Mesendoderm (in vitro differentiated cells): ENCODE measurements at regions not wholly inside any gene's neighbourhood (a gene's known extent, or its start where the extent isn't known, plus 50 kb on each side); places are given as distances from the start of the nearest gene placed in this dataset.

ENCODE experiments used
- DNase-seq: peaks from one replicate; pipeline ENCODE4 v3.0.0; 2013
- H2AK5ac ChIP-seq: 2 replicates; pipeline ENCODE4 v1.6.1; 2013; ENCODE audit warnings: low read length, inconsistent platforms
- H2BK120ac ChIP-seq: 2 replicates; pipeline ENCODE4 v1.6.1; 2013; ENCODE audit warnings: low read depth, mild to moderate bottlenecking, low read length, moderate library complexity, mixed read lengths
- H2BK15ac ChIP-seq: replicated peaks from 2 replicates; pipeline ENCODE4 v1.6.1; 2013; ENCODE audit warnings: low read depth, mild to moderate bottlenecking, moderate library complexity
- H2BK5ac ChIP-seq: 2 replicates; pipeline ENCODE4 v1.6.1; 2013; ENCODE audit warnings: low read length, inconsistent platforms
- H3K18ac ChIP-seq: 2 replicates; pipeline ENCODE4 v1.6.1; 2013; ENCODE audit warnings: mild to moderate bottlenecking, low read length, mixed read lengths
- H3K23ac ChIP-seq: one replicate; pipeline ENCODE4 v1.6.1; 2013; ENCODE audit warnings: low read length
- H3K27ac ChIP-seq: 2 replicates; pipeline ENCODE4 v1.5.1; 2013; ENCODE audit warnings: low read depth, mild to moderate bottlenecking, inconsistent platforms, low read length, moderate library complexity
- H3K27me3 ChIP-seq: 2 replicates; pipeline ENCODE4 v1.6.1; 2013; ENCODE audit warnings: low read length, control low read depth, mild to moderate bottlenecking, inconsistent platforms; ENCODE audit not compliant: insufficient read depth, poor library complexity
- H3K36me3 ChIP-seq: 2 replicates; pipeline ENCODE4 v1.6.1; 2013; ENCODE audit warnings: low read length, inconsistent platforms; ENCODE audit not compliant: control insufficient read depth, insufficient read depth
- H3K4ac ChIP-seq: one replicate; pipeline ENCODE4 v1.6.1; 2013; ENCODE audit warnings: low read depth, mild to moderate bottlenecking, low read length, moderate library complexity
- H3K4me1 ChIP-seq: 2 replicates; pipeline ENCODE4 v1.6.1; 2013; ENCODE audit warnings: low read depth, low read length, inconsistent platforms; ENCODE audit not compliant: control insufficient read depth
- H3K4me2 ChIP-seq: 2 replicates; pipeline ENCODE4 v1.6.1; 2013; ENCODE audit warnings: low read length
- H3K4me3 ChIP-seq: 2 replicates; pipeline ENCODE4 v1.5.1; 2013; ENCODE audit warnings: mild to moderate bottlenecking, low read length
- H3K56ac ChIP-seq: one replicate; pipeline ENCODE4 v1.6.1; 2013; ENCODE audit warnings: low read length
- H3K79me1 ChIP-seq: 2 replicates; pipeline ENCODE4 v1.6.1; 2013; ENCODE audit warnings: low read length, inconsistent platforms
- H3K79me2 ChIP-seq: 2 replicates; pipeline ENCODE4 v1.6.1; 2013; ENCODE audit warnings: mild to moderate bottlenecking, low read length; ENCODE audit not compliant: control insufficient read depth, insufficient read depth
- H3K9ac ChIP-seq: 2 replicates; pipeline ENCODE4 v1.6.1; 2013; ENCODE audit warnings: low read length, inconsistent platforms
- H4K5ac ChIP-seq: one replicate; pipeline ENCODE4 v1.6.1; 2013; ENCODE audit warnings: low read length
- H4K8ac ChIP-seq: one replicate; pipeline ENCODE4 v1.6.1; 2013; ENCODE audit warnings: low read depth, mild to moderate bottlenecking, control low read depth, low read length, moderate library complexity
- WGBS: extraction: QIAGEN DNeasy Blood & Tissue Kit; methylation state at CpG from one replicate; pipeline ENCODE4 v1.1.7; 2013; ENCODE audit warnings: low lambda C conversion rate, missing lambda C conversion rate; ENCODE audit not compliant: insufficient coverage; ENCODE audit errors: extremely low coverage; 5-methylcytosine and 5-hydroxymethylcytosine counted together

DNA sequence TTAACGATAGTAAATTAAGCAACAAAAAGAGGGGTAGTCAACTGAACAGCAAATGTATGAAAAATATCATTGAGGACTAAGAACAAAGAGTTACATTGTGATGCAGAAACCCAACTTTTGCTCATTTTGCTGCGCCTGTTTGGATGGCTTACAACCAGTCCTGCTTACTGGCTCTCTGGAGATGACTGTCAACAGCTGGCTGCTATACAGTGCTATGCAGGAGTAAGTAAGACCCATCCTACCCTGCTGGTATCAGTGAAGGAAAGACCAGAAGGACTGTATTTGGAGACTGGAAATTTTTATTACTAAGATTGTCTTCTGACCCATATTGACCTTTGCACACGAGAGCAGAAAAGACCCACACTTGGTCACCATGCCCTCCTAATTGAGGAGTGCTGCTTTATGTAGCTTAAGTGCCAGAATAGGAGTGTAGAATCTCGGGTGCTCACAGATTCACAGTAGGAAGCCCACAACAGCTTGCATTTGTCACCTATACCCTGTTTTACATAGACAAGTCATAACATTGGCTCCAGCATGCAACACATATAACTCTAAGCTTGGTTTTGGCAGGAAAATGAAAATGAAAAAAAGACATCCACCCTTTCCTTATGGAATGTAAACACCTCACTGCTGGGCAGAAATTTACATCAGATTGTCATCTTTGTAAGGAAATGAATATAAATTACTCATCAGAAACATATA is 1915.0 kb upstream of the CELF4 start:
- H3K4me2 ChIP-seq, result no peak overlapping the region
- no peaks in the 10 kb centered on the region for H3K36me3 ChIP-seq
- H3K56ac ChIP-seq, result no peak overlapping the region
- no peak overlapping the region for H3K27ac ChIP-seq
- H4K8ac ChIP-seq, result no peak overlapping the region
- H3K9ac ChIP-seq, result no peak overlapping the region
- H3K23ac ChIP-seq, result no peak overlapping the region
- DNase-seq, result no peak
- no peak overlapping the region for H3K4me3 ChIP-seq
- no CpG with 5 or more reads among the region's 4 CpGs for WGBS
- no peak overlapping the region for H3K4ac ChIP-seq
- H2BK5ac ChIP-seq, result no peak overlapping the region
- H3K18ac ChIP-seq, result no peak overlapping the region
- H3K4me1 ChIP-seq, result no peaks in the 10 kb centered on the region
- H4K5ac ChIP-seq, result no peak overlapping the region
- no peaks in the 10 kb centered on the region for H3K79me1 ChIP-seq
- H3K79me2 ChIP-seq, result no peaks in the 10 kb centered on the region
- no peak overlapping the region for H2BK15ac ChIP-seq
- no peaks in the 10 kb centered on the region for H3K27me3 ChIP-seq
- H2AK5ac ChIP-seq, result no peak overlapping the region
- H2BK120ac ChIP-seq, result no peak overlapping the region

DNA sequence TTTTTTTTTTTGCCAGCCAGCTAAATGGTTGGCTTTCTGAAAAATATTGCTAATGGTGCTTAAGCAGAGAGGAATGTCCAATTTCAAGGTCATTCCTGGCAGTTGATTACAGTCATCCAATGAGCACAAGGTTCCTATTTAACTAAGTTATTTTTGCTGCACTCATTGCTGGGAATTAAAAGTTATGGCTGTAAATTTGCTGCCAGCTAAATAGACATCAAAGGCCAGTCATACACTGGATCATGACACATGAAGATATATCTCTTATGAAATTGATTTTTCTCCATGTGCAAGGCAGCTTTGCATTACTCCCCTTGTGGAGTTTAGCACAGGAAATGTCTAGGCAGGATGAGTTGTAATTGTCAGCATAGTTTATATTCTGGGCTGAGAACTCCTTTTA is 1898.4 kb upstream of the CELF4 start:
- H3K27ac ChIP-seq, result no peak overlapping the region
- no peak overlapping the region for H2BK120ac ChIP-seq
- H3K4me3 ChIP-seq, result no peak overlapping the region
- no peak overlapping the region for H3K18ac ChIP-seq
- no peak for DNase-seq
- H3K9ac ChIP-seq, result no peak overlapping the region
- H3K4me2 ChIP-seq, result no peak overlapping the region
- no peaks in the 10 kb centered on the region for H3K27me3 ChIP-seq
- no peak overlapping the region for H2BK15ac ChIP-seq
- no peaks in the 10 kb centered on the region for H3K79me2 ChIP-seq
- H3K4ac ChIP-seq, result no peak overlapping the region
- H4K5ac ChIP-seq, result no peak overlapping the region
- no peak overlapping the region for H2AK5ac ChIP-seq
- H3K23ac ChIP-seq, result no peak overlapping the region
- no peak overlapping the region for H3K56ac ChIP-seq
- no peaks in the 10 kb centered on the region for H3K36me3 ChIP-seq
- no peak overlapping the region for H2BK5ac ChIP-seq
- no peaks in the 10 kb centered on the region for H3K79me1 ChIP-seq
- H4K8ac ChIP-seq, result no peak overlapping the region
- H3K4me1 ChIP-seq, result no peaks in the 10 kb centered on the region

DNA sequence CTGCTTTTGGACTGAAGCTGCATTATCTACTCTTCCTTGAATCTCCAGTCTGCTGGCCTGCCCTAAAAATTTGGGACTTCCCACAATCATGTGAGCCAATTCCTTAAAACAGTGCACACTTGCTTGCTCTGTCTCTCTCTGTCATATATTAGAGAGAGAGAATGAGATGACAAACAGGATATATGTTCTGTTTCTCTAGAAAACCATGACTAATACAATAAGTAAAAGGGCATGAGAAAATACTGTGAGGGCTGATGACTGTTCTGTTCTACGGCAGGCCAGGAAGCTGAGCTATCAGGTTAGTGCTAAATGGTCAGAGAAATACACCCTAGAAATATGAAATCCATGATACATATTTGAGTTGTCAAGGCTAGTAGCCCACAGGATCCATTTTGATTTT is 1896.8 kb upstream of the CELF4 start:
- H3K4me3 ChIP-seq, result no peak overlapping the region
- H3K56ac ChIP-seq, result no peak overlapping the region
- H3K4me2 ChIP-seq, result no peak overlapping the region
- DNase-seq, result no peak
- no peaks in the 10 kb centered on the region for H3K79me2 ChIP-seq
- no peak overlapping the region for H3K23ac ChIP-seq
- H3K36me3 ChIP-seq, result no peaks in the 10 kb centered on the region
- no peak overlapping the region for H2BK120ac ChIP-seq
- H2BK15ac ChIP-seq, result no peak overlapping the region
- no peak overlapping the region for H4K5ac ChIP-seq
- H3K27me3 ChIP-seq, result no peaks in the 10 kb centered on the region
- H3K79me1 ChIP-seq, result no peaks in the 10 kb centered on the region
- no peaks in the 10 kb centered on the region for H3K4me1 ChIP-seq
- no CpG with 5 or more reads among the region's 1 CpG for WGBS
- no peak overlapping the region for H4K8ac ChIP-seq
- no peak overlapping the region for H2AK5ac ChIP-seq
- no peak overlapping the region for H2BK5ac ChIP-seq
- no peak overlapping the region for H3K9ac ChIP-seq
- H3K4ac ChIP-seq, result no peak overlapping the region
- no peak overlapping the region for H3K18ac ChIP-seq
- no peak overlapping the region for H3K27ac ChIP-seq

DNA sequence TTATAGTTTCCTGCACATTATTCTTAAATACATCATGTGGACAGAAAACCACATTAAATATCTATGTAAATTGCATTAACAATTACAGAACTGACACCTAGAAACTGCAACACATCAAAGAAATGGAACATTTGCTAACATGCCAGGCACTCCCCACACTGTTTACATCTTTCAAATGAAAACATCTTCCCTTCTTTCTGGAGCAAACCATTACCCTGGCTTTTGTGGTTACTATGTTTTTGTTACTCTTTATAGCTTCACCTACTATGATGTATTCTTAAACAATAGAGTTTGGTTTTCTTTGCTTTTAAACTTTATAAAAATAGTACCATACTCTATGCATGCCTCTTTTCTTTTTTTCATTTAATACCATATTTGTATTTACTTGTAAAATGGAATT is 1894.5 kb upstream of the CELF4 start:
- Histone ChIP-seq H3K23ac (no peak overlapping the region), H3K4me2 (no peak overlapping the region), H2AK5ac (no peak overlapping the region), H2BK120ac (no peak overlapping the region), H3K4ac (no peak overlapping the region), H3K56ac (no peak overlapping the region), H3K9ac (no peak overlapping the region), H3K18ac (no peak overlapping the region), H2BK15ac (no peak overlapping the region), H3K79me2 (no peaks in the 10 kb centered on the region), H3K36me3 (no peaks in the 10 kb centered on the region), H2BK5ac (no peak overlapping the region), H3K4me1 (no peaks in the 10 kb centered on the region), H4K8ac (no peak overlapping the region), H3K4me3 (no peak overlapping the region), H3K27ac (no peak overlapping the region), H3K27me3 (no peaks in the 10 kb centered on the region), H4K5ac (no peak overlapping the region), H3K79me1 (no peaks in the 10 kb centered on the region)
- DNase-seq, result no peak

DNA sequence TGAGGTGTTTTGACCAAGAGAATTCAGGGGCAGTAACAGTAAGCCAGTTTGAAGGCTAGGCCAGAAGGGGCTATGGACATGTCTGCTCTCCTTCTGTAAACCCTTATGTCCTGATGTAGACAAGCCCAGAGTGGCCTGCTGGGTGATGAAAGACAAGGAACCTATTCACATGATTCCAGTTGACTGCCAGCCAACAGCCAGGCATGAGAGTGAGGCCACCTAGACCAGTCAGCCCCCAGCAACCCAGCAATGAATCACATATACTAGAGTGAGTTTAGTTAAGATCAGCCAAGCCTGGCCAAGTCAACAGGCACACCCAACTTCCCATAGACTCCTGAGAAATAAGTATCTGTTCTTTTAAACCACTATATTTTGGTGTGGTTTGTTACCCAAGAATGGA is 1889.7 kb upstream of the CELF4 start:
- Histone ChIP-seq H2AK5ac (no peak overlapping the region), H3K79me1 (no peaks in the 10 kb centered on the region), H3K36me3 (no peaks in the 10 kb centered on the region), H3K9ac (no peak overlapping the region), H2BK5ac (no peak overlapping the region), H3K18ac (peak overlapping the region; percentile 47), H2BK15ac (no peak overlapping the region), H3K27me3 (no peaks in the 10 kb centered on the region), H3K27ac (no peak overlapping the region), H3K4me1 (peaks cover 2% of the 10 kb centered on the region), H3K4ac (no peak overlapping the region), H3K4me2 (no peak overlapping the region), H3K79me2 (no peaks in the 10 kb centered on the region), H3K4me3 (no peak overlapping the region), H4K5ac (no peak overlapping the region), H3K23ac (no peak overlapping the region), H3K56ac (no peak overlapping the region), H4K8ac (no peak overlapping the region), H2BK120ac (no peak overlapping the region)
- no peak for DNase-seq

DNA sequence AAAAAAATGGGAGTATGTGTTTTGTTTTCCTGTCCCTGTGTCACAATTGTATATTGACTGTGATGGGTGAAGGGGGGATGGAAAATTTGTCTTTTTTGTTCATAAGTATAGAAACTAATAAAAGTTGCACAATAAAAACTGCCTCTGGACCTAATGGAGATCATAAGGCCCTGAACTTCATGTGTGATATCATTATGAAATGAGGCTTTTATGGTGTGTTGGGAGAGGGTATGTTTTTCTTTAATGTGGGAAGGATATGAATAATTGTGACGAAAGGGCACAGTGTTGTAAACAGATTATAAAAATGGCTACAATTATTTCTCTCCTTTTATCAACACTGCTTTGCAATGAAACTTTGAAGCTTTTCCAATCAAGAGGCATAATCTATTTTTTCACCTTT is 1889.3 kb upstream of the CELF4 start:
- H3K4ac ChIP-seq, result no peak overlapping the region
- no peak overlapping the region for H2AK5ac ChIP-seq
- H3K36me3 ChIP-seq, result no peaks in the 10 kb centered on the region
- H3K4me1 ChIP-seq, result peaks cover 2% of the 10 kb centered on the region
- no peak overlapping the region for H4K8ac ChIP-seq
- no peak overlapping the region for H2BK120ac ChIP-seq
- no peak overlapping the region for H3K4me2 ChIP-seq
- DNase-seq, result no peak
- H3K9ac ChIP-seq, result no peak overlapping the region
- no peak overlapping the region for H3K56ac ChIP-seq
- H3K79me1 ChIP-seq, result no peaks in the 10 kb centered on the region
- no peak overlapping the region for H3K23ac ChIP-seq
- no peak overlapping the region for H4K5ac ChIP-seq
- no peak overlapping the region for H3K18ac ChIP-seq
- H3K27me3 ChIP-seq, result no peaks in the 10 kb centered on the region
- no peak overlapping the region for H2BK5ac ChIP-seq
- H2BK15ac ChIP-seq, result no peak overlapping the region
- no peak overlapping the region for H3K4me3 ChIP-seq
- no peak overlapping the region for H3K27ac ChIP-seq
- no peaks in the 10 kb centered on the region for H3K79me2 ChIP-seq
- WGBS, result 100% methylated on average over 1 of the region's 1 CpG
